HG02885 (cell line): ENCODE measurements at regions not wholly inside any gene's neighbourhood (a gene's known extent, or its start where the extent isn't known, plus 50 kb on each side); places are given as distances from the start of the nearest gene placed in this dataset.

Experiments
- ATAC-seq: cut with Tn5 transposase; IDR thresholded peaks from one replicate; pipeline ENCODE4 v1.9.1; 2021; ENCODE audit warnings: mild to moderate bottlenecking; ENCODE audit not compliant: unreplicated experiment, poor library complexity

DNA sequence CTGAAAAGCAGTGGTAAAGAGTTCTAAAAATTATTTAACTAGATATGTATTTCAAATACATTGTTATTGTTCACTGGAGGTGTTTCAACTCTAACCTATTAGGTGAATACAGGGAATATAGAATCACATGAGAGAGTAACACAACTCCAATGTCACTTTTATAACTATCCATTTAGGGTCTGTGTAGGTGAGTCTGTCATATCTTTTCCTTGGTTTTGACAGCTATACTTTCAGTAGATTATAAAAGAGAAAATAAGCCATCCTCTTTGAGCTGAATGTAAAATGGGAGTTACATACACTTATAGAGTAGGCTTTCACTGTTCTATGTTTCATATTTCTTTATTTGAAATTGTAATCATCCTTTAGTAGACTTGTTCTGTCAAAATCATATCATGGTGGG is 2321.0 kb downstream of the PCDH9 start:
- no peak for ATAC-seq

DNA sequence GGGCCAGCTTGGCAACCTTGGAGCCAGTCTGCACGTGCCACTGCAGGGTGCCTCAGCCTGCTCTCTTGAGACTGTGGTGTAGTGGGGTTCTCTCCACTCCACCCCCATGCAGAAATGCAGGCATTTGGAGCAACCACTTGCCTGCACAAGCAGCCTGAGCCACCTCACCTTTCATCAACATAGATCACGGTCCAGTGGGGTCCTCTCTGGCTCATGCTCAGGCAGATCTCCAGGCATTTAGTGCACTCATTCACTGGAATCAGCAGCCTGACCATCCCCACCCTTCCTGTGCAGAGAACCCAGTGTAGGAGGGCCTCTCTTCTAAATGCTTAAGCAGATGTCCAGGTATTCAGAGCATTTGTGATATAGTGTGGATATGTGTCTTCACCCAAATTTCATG is 2330.1 kb downstream of the PCDH9 start:
- ATAC-seq: no peak

DNA sequence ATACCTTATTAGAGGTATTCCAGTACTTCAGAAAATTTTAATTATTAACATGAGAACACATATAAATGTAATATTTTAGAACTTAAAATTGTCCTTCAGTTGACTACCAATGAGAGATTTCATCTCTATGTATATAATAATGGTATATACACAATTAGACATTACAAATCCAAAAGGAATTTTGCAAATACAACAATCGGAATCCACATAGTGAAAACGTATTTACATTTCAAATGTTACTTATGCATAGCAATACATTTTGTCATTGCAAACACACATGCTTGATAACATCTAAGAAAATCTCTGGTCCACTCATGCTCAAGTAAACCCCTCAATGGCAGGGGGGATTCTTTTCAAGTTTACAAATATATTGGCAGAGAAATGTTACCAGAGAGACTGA is 2345.2 kb downstream of the PCDH9 start:
- ATAC-seq: no peak

DNA sequence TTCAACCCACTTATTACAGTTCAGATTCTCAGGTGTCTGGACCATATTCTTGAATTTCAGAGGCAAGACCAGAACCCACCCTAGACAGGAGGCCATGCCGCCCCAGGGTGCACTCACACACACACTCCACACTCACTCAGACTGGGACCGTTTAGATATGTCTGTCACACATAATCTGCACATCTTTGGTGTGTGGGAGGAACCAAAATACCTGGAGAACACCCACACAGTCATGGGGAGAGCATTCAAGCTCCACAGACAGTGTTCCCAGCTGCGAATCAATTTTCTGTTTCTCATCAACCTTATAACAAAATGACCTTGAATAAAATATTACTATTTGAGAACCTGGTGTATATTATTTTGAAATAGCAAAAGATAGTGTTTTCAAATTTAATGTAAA is 2353.0 kb downstream of the PCDH9 start:
- no peak for ATAC-seq

DNA sequence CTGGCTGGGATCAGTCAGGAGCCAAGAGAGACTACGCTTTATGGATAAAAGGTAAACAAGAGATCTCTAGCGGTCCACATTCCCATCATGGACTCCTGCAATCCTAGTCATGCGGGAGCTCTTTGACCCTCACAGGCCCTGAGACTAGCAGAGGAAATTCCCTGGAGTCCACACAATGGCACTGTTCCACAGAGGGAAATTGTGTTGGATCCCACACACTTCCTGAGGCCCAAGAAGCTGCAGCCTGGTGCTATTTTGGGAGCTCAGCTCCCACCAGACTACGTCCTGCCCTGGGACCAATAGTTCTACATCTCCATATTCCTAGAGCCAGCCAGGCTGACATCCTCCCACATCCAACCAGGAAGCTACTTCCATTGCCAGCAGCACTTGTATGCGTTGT is 2358.4 kb downstream of the PCDH9 start:
- no peak for ATAC-seq

DNA sequence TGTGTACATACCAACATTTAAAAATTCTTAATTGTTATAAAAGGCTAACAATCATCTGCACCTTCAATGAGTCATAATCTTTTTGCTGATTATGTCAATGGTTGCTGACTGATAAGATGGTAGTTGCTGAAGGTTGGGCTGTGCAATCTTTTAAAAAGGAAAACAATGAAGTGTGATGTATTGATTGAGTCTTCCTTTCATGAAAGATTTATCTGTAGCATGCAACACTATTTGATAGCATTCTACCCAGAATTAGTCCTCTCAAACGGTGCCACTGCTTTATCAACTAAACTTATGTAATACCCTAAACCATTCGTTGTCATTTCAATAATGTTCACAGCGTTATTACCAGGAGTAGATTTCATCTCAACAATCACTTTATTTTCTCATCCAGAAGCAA is 2360.6 kb downstream of the PCDH9 start:
- ATAC-seq: no peak

DNA sequence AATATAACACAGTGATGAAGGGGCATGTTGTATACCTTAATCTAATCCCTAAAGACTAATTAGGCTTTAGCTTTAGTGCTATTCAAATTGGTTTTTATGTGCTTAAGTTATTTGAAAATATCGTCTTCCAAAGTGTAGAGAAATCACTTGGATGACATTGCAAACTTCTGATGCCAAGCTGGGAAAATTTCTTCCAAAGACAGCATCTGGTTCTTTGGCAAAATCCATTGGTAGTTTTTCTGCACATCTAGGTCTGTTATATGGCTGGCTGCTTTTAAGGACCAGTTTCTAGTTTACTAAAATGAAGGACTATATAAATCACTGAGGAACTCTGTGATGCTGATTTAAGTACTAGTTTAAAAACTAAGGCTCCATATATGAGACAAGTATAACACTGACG is 2362.3 kb downstream of the PCDH9 start:
- no peak for ATAC-seq

DNA sequence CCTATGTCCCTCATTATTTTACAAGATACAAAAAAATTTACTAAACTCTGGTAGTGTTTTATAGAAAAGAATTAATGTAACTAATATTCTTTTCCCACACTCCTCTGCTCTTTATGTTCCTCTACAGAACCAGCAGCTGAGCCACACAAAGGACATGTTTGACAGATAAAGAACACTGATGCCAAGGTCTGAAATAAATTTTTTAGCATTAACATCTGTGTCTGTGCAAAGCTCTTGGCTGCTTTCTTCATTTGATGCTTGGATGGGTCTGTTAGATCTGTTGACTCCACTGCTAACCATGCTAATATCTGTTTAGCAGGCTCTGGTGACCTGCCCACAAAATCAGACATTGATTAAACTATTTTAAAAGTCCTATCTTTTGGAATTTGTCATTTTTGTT is 2363.8 kb downstream of the PCDH9 start:
- no peak for ATAC-seq

DNA sequence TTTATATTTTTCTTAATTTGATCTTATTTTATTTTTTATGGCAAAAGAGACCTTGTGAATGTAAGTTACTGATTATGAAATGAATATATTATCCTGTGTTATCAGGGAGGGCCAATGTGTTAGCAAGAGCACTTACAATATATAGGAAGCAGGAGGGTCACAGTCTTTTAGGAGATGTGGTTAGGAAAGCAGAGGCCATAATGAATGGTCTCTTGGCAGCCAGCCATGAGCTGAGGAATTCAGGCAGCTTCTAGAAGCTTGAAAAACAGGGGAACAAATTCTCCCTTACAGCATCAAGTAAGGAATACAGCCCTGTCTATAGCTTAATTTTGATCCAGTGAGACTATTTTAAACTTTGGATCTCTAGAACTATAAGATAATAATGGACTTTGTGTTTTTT is 2374.6 kb downstream of the PCDH9 start:
- ATAC-seq: no peak

DNA sequence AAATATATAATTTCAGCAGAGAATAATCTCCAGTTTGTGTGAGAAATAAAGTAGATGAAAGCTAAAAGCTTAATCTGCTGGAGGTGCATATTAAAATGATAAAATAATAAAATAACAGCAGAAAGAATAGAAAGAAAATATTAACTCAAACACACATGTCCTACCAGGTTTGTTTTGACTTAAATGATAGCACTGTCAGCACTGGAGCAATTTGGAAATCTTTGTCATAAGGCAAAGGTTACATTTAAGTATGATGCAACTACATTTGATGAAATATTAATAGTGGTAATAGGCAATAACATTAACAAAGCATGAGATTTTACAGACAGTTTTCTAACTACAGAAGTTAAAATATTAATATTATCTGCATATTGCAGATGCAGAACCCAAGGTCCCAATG is 2380.1 kb downstream of the PCDH9 start:
- no peak for ATAC-seq

DNA sequence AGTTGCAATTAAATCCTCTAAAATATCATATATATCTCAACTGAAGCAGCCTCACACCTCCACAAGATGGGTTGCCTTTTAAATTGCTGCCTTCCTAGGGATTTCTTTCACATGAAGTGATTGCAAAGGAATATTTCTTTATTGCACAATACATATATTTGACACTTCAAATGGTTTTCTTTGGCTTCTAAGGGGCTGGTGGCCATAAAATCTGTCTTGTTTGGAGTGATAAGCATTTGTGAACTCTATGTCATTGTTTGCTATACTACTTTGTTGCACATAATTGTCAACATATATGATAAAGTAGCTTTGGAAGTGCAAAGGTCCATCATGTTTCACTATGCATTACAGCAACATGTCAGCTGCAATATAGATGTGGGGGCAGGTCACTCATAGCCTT is 2380.9 kb downstream of the PCDH9 start:
- ATAC-seq: no peak

DNA sequence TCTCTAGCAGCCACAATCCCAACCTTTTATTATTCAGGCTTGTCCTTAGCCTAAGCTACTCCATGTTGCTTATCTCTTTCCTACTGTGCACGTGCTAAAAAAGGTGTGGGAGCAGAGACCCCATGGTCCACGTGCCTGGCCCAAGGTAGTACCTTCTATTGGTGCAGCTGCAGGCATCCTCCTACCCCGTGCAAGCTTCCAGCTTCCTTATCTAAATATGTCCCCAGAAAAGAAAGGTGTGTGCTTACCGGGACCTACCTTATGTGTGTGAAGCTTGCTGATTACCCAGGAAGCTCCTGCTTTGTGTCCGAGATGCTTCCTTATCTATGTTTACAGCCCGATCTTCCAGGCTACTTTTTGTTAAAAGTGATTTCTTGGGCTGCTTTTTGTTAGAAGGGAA is 2382.4 kb downstream of the PCDH9 start:
- no peak for ATAC-seq

DNA sequence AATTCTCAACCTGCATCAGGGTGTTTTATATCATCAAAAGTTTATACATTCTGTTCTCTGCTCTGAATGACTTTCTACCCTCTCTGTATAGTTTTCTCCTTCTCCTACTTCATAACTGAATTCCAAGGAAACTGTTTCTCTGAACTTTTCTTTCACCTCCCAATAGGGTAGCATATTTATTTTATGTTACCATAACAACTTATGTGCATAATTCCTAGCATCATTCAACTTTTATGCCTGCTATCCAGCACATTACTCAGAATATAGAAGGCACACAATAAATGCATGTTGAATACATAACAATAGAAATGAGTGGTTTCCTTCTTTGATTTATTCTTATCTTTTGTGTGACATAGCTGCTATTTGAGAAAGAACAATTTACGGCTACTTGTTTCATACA is 2385.0 kb downstream of the PCDH9 start:
- no peak for ATAC-seq

DNA sequence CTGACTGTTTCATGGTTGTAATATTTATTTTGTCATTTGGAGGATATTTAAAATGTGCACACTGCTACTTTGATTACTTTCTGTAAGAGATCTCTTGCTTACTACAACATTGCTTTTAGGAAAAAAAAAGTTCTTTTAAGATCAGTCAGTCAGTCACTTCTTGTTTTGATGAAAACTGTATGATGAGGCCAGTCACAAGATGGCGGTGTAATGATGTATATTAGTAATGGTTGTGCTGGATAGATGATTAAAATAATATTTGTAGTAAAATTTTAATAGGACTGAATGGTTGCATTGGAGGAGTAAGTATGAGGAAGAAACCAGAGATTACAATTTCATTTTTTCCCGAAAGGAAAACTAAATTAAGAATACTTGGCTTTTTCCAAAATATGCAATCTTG is 2411.1 kb downstream of the PCDH9 start:
- no peak for ATAC-seq

DNA sequence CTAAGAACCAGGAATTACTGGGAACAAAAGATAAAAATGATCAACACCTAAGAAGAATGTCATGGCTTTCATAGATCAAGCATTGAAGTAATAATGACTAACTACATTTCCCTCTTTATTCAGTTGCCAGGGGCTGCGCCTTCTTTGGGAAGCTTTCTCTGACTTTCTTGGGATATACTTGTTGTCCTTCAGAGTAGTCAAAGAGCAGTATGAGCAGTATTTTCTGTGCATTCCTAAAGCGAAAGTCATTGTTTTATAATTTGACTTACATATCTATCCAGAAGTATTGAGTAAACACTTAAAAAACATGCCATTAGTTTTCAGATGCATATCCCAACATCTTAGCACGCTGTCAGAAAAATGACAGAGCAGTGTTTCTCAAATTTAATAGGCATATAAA is 2412.4 kb downstream of the PCDH9 start:
- ATAC-seq: no peak

DNA sequence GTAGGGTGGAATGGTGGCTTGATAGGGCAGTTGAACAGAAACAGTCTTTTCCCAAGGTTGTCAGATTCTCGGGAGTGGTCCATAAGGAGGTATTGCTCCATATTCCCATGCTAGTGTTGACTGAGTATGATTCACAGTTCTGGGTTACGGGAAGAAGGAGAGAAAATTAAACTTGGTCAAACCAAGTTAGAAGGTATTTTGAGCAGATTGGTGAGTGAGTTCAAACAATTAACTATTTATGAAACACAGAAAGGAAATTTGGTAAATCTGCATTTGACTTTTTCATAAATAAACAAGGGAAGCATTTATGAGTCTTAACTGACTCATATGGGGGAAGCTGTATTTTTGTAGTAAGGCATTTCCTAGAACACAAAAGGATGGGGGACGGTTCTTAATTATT is 2419.4 kb downstream of the PCDH9 start:
- no peak for ATAC-seq

DNA sequence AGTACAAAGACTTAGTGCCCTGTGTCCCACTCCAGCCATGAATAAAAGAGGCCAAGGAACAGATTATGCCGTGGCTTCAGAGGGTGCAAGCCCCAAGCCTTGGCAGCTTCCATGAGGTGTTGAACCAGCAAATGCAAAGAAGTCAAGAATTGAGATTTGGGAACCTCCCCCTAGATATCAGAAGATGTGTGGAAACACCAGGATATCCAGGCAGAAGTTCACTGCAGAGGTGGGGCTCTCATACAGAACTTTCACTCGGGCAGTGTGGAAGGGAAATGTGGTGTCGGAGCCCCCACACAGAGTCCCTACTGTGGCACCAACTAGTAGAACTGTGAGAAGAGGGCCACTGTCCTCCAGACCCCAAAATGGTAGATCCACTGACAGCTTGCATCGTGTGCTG is 2421.4 kb downstream of the PCDH9 start:
- ATAC-seq: no peak

DNA sequence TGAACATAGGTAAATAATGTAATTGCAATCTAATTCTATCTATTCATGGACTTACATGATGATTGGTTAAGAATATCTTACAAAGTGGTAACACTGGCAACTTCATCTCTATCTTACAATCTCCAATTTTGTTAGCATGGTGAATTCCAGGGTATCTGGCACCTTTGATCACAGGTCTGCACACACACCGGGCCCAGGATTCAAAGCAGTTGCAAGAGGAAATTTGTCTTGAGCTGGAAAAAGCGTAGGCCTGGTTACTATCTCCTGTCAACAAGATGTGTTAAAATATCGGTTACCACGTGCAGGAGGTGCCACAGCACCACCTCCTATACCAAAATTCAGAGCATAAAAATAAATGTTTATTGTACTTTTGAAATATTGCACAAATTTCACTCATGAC is 2428.4 kb downstream of the PCDH9 start:
- no peak for ATAC-seq

DNA sequence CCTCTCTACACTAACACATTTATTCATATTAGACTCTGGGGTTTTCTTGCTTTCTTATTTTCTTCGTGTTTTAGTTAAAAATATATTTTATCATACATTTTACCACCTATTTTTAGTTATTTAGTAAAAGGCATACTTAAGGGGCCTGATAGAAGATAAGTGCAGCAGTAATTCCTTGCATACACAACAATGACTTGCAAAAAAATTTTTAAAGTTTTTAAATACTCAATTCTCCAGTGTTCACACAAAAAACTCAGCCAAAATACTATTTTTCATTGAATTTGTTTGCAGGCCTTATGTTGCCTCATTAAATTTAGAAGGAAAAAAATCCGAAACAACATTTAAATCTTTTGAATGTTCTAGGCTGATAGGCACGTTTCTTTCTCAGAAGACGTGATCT is 2431.7 kb downstream of the PCDH9 start:
- ATAC-seq: no peak

DNA sequence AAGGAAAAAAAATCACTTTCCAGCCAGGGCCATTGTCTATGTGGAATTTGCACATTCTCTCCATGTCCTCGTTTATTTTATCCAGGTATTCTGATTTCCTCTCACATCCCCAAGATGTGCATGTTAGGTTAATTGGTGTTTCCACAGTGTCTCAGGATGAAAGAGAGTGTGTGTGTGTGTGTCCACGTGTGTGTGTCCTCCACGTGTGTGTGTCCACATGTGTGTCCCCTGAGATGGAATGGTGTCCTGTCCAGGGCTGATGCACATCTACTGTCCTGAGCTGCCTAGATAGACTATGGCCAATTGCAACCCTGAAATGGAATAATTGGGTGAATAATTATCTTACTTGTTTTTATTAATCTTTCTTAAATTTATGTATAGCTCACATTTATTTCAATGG is 2436.5 kb downstream of the PCDH9 start:
- ATAC-seq: no peak

DNA sequence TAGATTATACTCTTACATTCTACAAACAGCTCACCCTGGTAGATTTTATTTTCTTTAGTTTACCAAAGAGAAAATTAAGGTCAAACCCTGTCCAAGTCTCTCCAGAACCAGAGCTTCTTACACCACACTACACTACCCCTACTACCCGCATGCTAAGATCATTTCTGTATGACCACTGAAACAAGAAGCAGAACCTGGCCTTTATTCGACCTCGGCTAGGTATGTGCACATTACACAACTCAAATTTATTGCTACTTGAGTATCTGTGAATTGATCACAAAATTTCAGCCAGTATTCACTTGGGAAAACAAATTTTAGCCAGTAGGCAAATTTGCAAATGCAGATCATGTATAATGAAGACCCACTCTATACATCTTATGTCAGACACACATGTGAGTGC is 2437.0 kb downstream of the PCDH9 start:
- no peak for ATAC-seq

DNA sequence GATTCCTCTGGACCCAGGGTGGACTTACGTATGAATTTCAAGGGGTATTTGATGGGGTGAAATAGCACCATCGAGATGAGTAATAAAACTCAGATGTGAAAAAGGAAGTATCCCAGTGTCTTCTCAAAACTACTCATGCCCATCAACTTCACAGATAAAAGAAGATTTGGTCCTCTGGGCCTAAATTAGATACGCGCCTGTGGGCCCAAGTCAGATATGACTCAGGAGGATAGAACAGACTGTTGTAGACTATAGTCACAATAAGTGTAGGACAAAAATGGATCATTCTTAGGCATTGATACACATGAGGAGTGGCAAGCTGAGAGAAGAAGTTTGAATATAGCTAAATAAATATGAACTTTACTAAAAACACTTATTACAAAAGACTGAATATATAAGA is 2438.8 kb downstream of the PCDH9 start:
- no peak for ATAC-seq

DNA sequence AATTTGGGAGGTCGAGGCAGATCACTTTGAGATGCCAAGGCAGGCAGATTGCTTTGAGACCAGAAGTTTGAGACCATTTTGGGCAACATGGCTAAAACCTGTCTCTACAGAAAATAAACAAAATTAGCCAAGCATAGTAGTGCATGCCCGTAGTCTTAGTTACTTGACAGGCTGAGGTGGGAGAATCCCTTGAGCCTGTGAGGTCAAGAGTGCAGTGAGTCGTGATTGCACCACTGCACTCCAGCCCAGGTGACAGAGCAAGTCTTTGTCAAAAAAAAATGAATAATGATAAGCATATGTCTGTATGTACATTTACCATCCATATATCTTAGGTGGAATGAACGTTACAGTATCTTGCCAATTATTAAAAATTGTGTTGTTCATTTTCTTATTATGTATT is 2447.7 kb downstream of the PCDH9 start:
- ATAC-seq: no peak

DNA sequence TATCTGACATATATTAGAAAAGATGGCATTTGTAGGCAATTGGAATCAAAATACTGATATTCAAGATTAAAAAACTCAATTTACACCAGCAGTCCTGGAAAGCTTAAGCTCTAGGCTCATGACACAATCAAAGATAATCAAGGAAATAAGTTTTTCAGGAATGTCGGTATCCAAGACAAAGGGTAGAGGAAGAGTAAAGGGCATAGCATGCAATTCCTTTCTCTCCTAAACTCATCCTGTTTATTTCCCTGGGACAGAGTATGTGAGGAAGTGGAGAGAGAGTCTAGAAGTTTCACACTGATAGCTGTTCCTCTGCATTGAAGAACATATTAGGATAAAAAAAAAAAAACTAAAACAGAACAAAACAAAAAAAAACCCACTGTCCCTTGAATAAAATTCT is 2452.1 kb downstream of the PCDH9 start:
- ATAC-seq: no peak
